Peyer's patch (tissue), 4 donors: ENCODE measurements at regions not wholly inside any gene's neighbourhood (a gene's known extent, or its start where the extent isn't known, plus 50 kb on each side); places are given as distances from the start of the nearest gene placed in this dataset.

ENCODE experiments used
- DNase-seq, 3 donors: peaks; one replicate each; pipeline ENCODE4 v3.0.0-alpha.2; 2017 to 2019
- H3K27ac ChIP-seq, 4 donors: fragments of 200-600 bp; sonication (generic); one replicate each; pipeline ENCODE4 v1.5.1; 2016 to 2019
- H3K27me3 ChIP-seq, 2 donors: fragments of 200-600 bp; sonication (generic); one replicate each; pipeline ENCODE4 v1.5.1; 2019
- H3K36me3 ChIP-seq, 3 donors: fragments of 200-600 bp; sonication (generic); one replicate each; pipeline ENCODE4 v1.5.1; 2016 to 2019
- H3K4me1 ChIP-seq, 4 donors: fragments of 200-600 bp; sonication (generic); one replicate each; pipeline ENCODE4 v1.5.1; 2016 to 2019
- H3K4me3 ChIP-seq, 4 donors: fragments of 200-600 bp; sonication (generic); 1 replicate in 3 of 4; 2 replicates in 1 of 4; pipeline ENCODE4 v1.5.1; 2016 to 2019; ENCODE audit warnings: mild to moderate bottlenecking in 1 of 4
- H3K9me3 ChIP-seq, 4 donors: fragments of 200-600 bp; sonication (generic); one replicate each; pipeline ENCODE4 v1.5.1; 2016 to 2019; ENCODE audit warnings: mild to moderate bottlenecking in 1 of 4
- POLR2A ChIP-seq, 2 donors: fragments of 450-650 bp; IDR thresholded peaks; one replicate each; pipeline ENCODE4 v1.5.1; 2017; ENCODE audit warnings: antibody characterized with exemption in 2 of 2, mild to moderate bottlenecking in 2 of 2, moderate library complexity in 2 of 2
- TF ChIP-seq, protein P1 (sequence below), 6 experiments: fragments of 450-650 bp in 4 of 6; fragments of 200-600 bp in 2 of 6; sonication (generic) in 1 of 6; IDR thresholded peaks; one replicate each; pipeline ENCODE4 v1.5.1; 2017 to 2019; ENCODE audit warnings: antibody characterized with exemption in 6 of 6, mild to moderate bottlenecking in 3 of 6, moderate library complexity in 1 of 6

DNA sequence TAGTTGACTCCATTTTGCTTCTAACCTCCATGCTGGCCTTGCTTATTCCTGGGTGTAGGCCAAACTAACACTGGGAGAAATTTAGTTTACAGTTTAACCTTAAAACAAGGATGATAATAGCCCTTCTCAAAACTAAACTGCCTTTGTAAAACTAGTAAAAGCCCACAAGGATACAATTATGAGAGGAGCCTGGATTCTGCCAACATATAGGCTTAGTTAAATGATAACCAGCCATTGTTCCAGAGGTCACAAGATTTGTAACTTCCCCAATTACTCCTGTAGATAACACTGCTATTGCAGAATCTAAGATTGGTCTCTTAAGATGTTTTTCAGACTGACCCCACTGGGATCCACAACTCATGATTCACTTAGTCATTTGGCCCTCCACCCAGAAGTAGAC lies 2300.3 kb upstream of the C9orf72 start:
- no peaks in the 10 kb centered on the region for H3K36me3 ChIP-seq
- no peak overlapping the region for H3K4me3 ChIP-seq
- H3K27me3 ChIP-seq = no peaks in the 10 kb centered on the region
- no peak overlapping the region for H3K27ac ChIP-seq
- TF ChIP-seq, protein P1, sequence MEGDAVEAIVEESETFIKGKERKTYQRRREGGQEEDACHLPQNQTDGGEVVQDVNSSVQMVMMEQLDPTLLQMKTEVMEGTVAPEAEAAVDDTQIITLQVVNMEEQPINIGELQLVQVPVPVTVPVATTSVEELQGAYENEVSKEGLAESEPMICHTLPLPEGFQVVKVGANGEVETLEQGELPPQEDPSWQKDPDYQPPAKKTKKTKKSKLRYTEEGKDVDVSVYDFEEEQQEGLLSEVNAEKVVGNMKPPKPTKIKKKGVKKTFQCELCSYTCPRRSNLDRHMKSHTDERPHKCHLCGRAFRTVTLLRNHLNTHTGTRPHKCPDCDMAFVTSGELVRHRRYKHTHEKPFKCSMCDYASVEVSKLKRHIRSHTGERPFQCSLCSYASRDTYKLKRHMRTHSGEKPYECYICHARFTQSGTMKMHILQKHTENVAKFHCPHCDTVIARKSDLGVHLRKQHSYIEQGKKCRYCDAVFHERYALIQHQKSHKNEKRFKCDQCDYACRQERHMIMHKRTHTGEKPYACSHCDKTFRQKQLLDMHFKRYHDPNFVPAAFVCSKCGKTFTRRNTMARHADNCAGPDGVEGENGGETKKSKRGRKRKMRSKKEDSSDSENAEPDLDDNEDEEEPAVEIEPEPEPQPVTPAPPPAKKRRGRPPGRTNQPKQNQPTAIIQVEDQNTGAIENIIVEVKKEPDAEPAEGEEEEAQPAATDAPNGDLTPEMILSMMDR (IDR thresholded peaks at IDR 0.05) = no peak
- TF ChIP-seq POLR2A (IDR thresholded peaks at IDR 0.05) = no peak
- no peaks in the 10 kb centered on the region for H3K9me3 ChIP-seq
- no peaks in the 10 kb centered on the region for H3K4me1 ChIP-seq
- DNase-seq = no peak

DNA sequence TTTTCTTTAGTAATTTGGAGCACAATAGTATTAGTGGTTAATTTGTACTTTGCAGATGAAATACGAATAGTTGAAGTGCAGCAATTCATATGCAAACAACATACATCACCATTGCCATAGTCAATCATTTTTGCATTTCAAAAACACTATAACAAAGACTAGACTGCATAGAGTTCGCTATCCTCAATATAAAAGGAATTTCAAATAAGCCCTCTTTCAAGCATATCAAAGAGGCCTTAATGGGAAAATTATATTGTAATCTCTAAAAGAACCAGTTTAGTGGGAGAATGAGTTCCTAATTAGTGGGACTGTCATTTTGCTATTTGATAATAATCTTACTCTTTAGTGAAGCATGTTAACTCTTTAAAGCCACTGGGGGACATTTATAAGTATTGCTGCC lies 2302.3 kb upstream of the C9orf72 start:
- no peaks in the 10 kb centered on the region for H3K4me1 ChIP-seq
- H3K36me3 ChIP-seq = no peaks in the 10 kb centered on the region
- H3K27ac ChIP-seq = no peak overlapping the region
- no peaks in the 10 kb centered on the region for H3K27me3 ChIP-seq
- TF ChIP-seq, protein P1 (IDR thresholded peaks at IDR 0.05) = no peak
- no peak for TF ChIP-seq POLR2A (IDR thresholded peaks at IDR 0.05)
- H3K4me3 ChIP-seq = no peak overlapping the region
- no peak for DNase-seq
- H3K9me3 ChIP-seq = no peaks in the 10 kb centered on the region

DNA sequence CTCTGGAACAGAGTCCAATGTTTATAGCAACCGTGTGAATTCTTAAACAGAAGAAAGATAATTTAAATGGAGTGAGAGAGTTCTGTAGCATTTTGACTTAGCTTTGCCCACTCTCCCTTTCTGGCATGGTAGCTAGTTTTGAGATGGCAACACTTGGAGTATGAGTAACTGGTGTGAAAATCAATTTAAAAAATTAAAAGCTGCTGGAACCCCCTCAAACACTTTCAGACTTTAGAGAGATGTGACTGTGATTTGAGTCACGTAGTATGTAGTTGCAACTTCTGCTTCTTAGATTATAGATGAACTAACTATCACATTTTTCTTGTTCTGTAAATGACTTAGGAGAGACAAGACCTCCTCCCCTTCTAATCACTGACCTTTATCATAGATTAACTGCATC lies 2309.5 kb upstream of the C9orf72 start:
- Histone ChIP-seq H3K4me3 (no peak overlapping the region), H3K9me3 (no peaks in the 10 kb centered on the region), H3K36me3 (no peaks in the 10 kb centered on the region), H3K27me3 (no peaks in the 10 kb centered on the region), H3K4me1 (no peaks in the 10 kb centered on the region), H3K27ac (no peak overlapping the region)
- no peak for TF ChIP-seq POLR2A (IDR thresholded peaks at IDR 0.05)
- TF ChIP-seq, protein P1 (IDR thresholded peaks at IDR 0.05) = no peak
- DNase-seq = no peak

GRCh38 chr9:29906065-29906464 lies 2332.8 kb upstream of the C9orf72 start:
- no peak for DNase-seq
- Histone ChIP-seq H3K9me3 (no peaks in the 10 kb centered on the region), H3K27me3 (no peaks in the 10 kb centered on the region), H3K4me1 (no peaks in the 10 kb centered on the region), H3K36me3 (no peaks in the 10 kb centered on the region), H3K27ac (no peak overlapping the region), H3K4me3 (no peak overlapping the region)
- TF ChIP-seq, protein P1 (IDR thresholded peaks at IDR 0.05) = no peak
- TF ChIP-seq POLR2A (IDR thresholded peaks at IDR 0.05) = no peak

GRCh38 chr9:29928072-29928471 lies 2354.8 kb upstream of the C9orf72 start:
- Histone ChIP-seq H3K4me3 (no peak overlapping the region), H3K36me3 (no peaks in the 10 kb centered on the region), H3K27me3 (no peaks in the 10 kb centered on the region), H3K4me1 (no peaks in the 10 kb centered on the region), H3K27ac (no peak overlapping the region), H3K9me3 (no peaks in the 10 kb centered on the region)
- no peak for TF ChIP-seq POLR2A (IDR thresholded peaks at IDR 0.05)
- TF ChIP-seq, protein P1 (IDR thresholded peaks at IDR 0.05) = no peak
- DNase-seq = no peak

DNA sequence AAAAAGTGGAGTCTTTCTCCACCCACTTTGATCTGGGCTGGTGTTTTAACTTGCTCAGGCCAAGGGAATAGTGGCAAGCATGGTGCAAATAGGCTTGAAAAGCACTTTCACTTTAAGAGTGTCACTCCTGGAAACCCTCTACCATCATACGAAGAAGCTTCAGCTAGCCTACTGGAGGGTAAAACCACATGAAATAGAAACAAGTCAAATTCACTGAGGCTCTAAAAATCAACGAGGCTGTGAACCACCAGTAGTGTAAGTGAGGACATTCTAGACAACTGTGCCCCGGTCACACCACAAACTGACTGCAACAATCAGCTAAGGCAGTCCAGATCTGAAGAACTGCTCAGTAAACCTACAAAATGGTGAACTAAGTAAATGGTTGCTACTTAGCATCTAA lies 2366.3 kb upstream of the C9orf72 start:
- DNase-seq = no peak
- Histone ChIP-seq H3K4me1 (no peaks in the 10 kb centered on the region), H3K4me3 (no peak overlapping the region), H3K36me3 (no peaks in the 10 kb centered on the region), H3K27me3 (no peaks in the 10 kb centered on the region), H3K9me3 (no peaks in the 10 kb centered on the region), H3K27ac (no peak overlapping the region)
- TF ChIP-seq, protein P1 (IDR thresholded peaks at IDR 0.05) = no peak
- TF ChIP-seq POLR2A (IDR thresholded peaks at IDR 0.05) = no peak
